Calu3 (cell line): ENCODE measurements at regions not wholly inside any gene's neighbourhood (a gene's known extent, or its start where the extent isn't known, plus 50 kb on each side); places are given as distances from the start of the nearest gene placed in this dataset.

Experiments used
- BruUV-seq: library from RNA; stranded (reverse); fragments of 400-500 nt; replicated peaks from 2 replicates; lab custom pipeline; 2021; lab: Mats Ljungman, UMichigan
- CTCF ChIA-PET: fragments of 300-600 bp; sonication (Branson Sonifier 250); formaldehyde crosslinking; loops from one replicate; lab custom pipeline; 2022; ENCODE audit warnings: antibody characterized with exemption; lab: Charles Lee
- DNase-seq: peaks from one replicate; pipeline ENCODE4 v3.0.0; 2022
- H3K27ac Mint-ChIP-seq: one replicate; pipeline ENCODE4 v1.8.0; 2022; ENCODE audit warnings: mixed read lengths; ENCODE audit not compliant: unreplicated experiment
- H3K27me3 Mint-ChIP-seq: one replicate; pipeline ENCODE4 v1.8.0; 2022; ENCODE audit warnings: mixed read lengths; ENCODE audit not compliant: unreplicated experiment
- H3K36me3 Mint-ChIP-seq: one replicate; pipeline ENCODE4 v1.8.0; 2022; ENCODE audit warnings: mild to moderate bottlenecking, moderate library complexity, mixed read lengths; ENCODE audit not compliant: insufficient read depth, unreplicated experiment
- H3K4me1 Mint-ChIP-seq: one replicate; pipeline ENCODE4 v1.8.0; 2022; ENCODE audit warnings: mild to moderate bottlenecking, low read depth, mixed read lengths; ENCODE audit not compliant: unreplicated experiment
- H3K4me3 Mint-ChIP-seq: one replicate; pipeline ENCODE4 v1.8.0; 2022; ENCODE audit warnings: mild to moderate bottlenecking, low read depth, moderate library complexity, mixed read lengths; ENCODE audit not compliant: unreplicated experiment
- H3K9me3 Mint-ChIP-seq: one replicate; pipeline ENCODE4 v1.8.0; 2022; ENCODE audit warnings: low read depth, mixed read lengths; ENCODE audit not compliant: unreplicated experiment
- CTCF ChIP-seq: fragments of 200-600 bp; IDR thresholded peaks from one replicate; pipeline ENCODE4 v1.8.0; 2022; ENCODE audit warnings: antibody characterized with exemption; ENCODE audit not compliant: unreplicated experiment
- intact Hi-C: fragments of 100-400 bp; cut with micrococcal nuclease; formaldehyde crosslinking; loops from one replicate; pipeline ENCODE4 v1.10.0; 2022; ENCODE audit not compliant: unreplicated experiment

GRCh38 chr13:97142452-97142851, 79.7 kb upstream of the MBNL2 start:
- Mint-ChIP-seq H3K4me3 (peak overlapping the region; percentile 75), H3K9me3 (no peaks in the 10 kb centered on the region), H3K4me1 (peaks cover 30% of the 10 kb centered on the region), H3K27ac (peak overlapping the region; percentile 68), H3K27me3 (no peaks in the 10 kb centered on the region), H3K36me3 (peaks cover 6% of the 10 kb centered on the region)
- intact Hi-C loops = no loop called here
- DNase-seq = peak; percentile 30
- CTCF ChIA-PET = interaction anchor here (0.9 to 1.9 kb wide), 2 partner anchors 10 to 33 kb away, joined by 4 to 10 read pairs; no protein-coding TSS in a partner anchor
- TF ChIP-seq CTCF = no peak
- BruUV-seq = TSS peak; percentile 68

- no peaks in the 10 kb centered on the region for H3K9me3 Mint-ChIP-seq
- H3K36me3 Mint-ChIP-seq = peaks cover 6% of the 10 kb centered on the region
- no peak overlapping the region for H3K4me3 Mint-ChIP-seq
- CTCF ChIA-PET = no interaction called here
- BruUV-seq = no TSS peak
- DNase-seq = no peak
- no peak for TF ChIP-seq CTCF
- H3K4me1 Mint-ChIP-seq = peaks cover 25% of the 10 kb centered on the region
- intact Hi-C loops = no loop called here
- peak overlapping the region; percentile 33 for H3K27ac Mint-ChIP-seq
- no peaks in the 10 kb centered on the region for H3K27me3 Mint-ChIP-seq
These were observed 77.1 kb upstream of the MBNL2 start for GRCh38 chr13:97145057-97145456.

- H3K27me3 Mint-ChIP-seq = no peaks in the 10 kb centered on the region
These were observed 73.2 kb upstream of the MBNL2 start for GRCh38 chr13:97148894-97149293.

GRCh38 chr13:97160421-97160820, 61.7 kb upstream of the MBNL2 start:
- Mint-ChIP-seq H3K36me3 (peaks cover 10% of the 10 kb centered on the region), H3K27ac (no peak overlapping the region), H3K4me3 (no peak overlapping the region), H3K9me3 (no peaks in the 10 kb centered on the region), H3K27me3 (no peaks in the 10 kb centered on the region), H3K4me1 (no peaks in the 10 kb centered on the region)
- intact Hi-C loops = no loop called here
- no TSS peak for BruUV-seq
- no peak for DNase-seq
- CTCF ChIA-PET = no interaction called here
- TF ChIP-seq CTCF = no peak

More at GRCh38 chr13:97148894-97149293, 73.2 kb upstream of the MBNL2 start:
- Mint-ChIP-seq H3K36me3 (no peaks in the 10 kb centered on the region), H3K4me3 (no peak overlapping the region), H3K4me1 (peaks cover 8% of the 10 kb centered on the region), H3K9me3 (no peaks in the 10 kb centered on the region), H3K27ac (no peak overlapping the region)
- intact Hi-C loops = no loop called here
- no TSS peak for BruUV-seq
- no peak for TF ChIP-seq CTCF
- DNase-seq = no peak
- CTCF ChIA-PET = no interaction called here
